ENCODE measurements at regions not wholly inside any gene's neighbourhood (a gene's known extent, or its start where the extent isn't known, plus 50 kb on each side); places are given as distances from the start of the nearest gene placed in this dataset.
A peak's percentile ranks its signal among the peaks of the same experiment; 100 is the strongest.

GRCh38 chr12:107404981-107405380, 280.6 kb upstream of the PWP1 start:
- Histone ChIP-seq H3K4me3 (replicated peaks in 1 of 3; ENCODE audit: insufficient read depth in 1 of 3, low read depth in 1 of 3, low read length in 3 of 3) (no peak overlapping the region), H3K9me1 (replicated peaks; ENCODE audit: control insufficient read depth, extremely low read depth, insufficient read depth, low read length) (no peaks in the 10 kb centered on the region), H3K79me2 (ENCODE audit: control insufficient read depth, insufficient read depth, low read length) (no peaks in the 10 kb centered on the region), H3K9me3 (replicated peaks; ENCODE audit: control insufficient read depth, insufficient read depth, low read length) (no peaks in the 10 kb centered on the region), H2AFZ (ENCODE audit: low read depth, low read length) (no peak overlapping the region), H3K27me3 (ENCODE audit: control insufficient read depth in 2 of 2, insufficient read depth in 2 of 2, low read length in 2 of 2) (no peaks in the 10 kb centered on the region), H3K27ac (ENCODE audit: insufficient read depth, low read depth, low read length) (no peak overlapping the region), H4K20me1 (replicated peaks; ENCODE audit: control insufficient read depth, extremely low read depth, insufficient read depth, low read length) (no peaks in the 10 kb centered on the region), H3K4me2 (ENCODE audit: insufficient read depth, low read length) (no peak overlapping the region), H3K36me3 (ENCODE audit: control insufficient read depth in 2 of 2, extremely low read depth in 1 of 2, insufficient read depth in 2 of 2, low read length in 2 of 2) (no peaks in the 10 kb centered on the region), H3K9ac (replicated peaks; ENCODE audit: extremely low read depth, insufficient read depth, low read length) (no peak overlapping the region), H3K4me1 (ENCODE audit: control insufficient read depth, extremely low read depth, insufficient read depth, low read length) (no peaks in the 10 kb centered on the region)
- ChIA-PET POLR2A (no interaction called here), CTCF (interaction anchor here (1.0 to 10.8 kb wide), 4 partner anchors 201 to 272 kb away, joined by 3 to 259 read pairs (median 6); no protein-coding TSS in a partner anchor)
- TF ChIP-seq POLR2A (IDR thresholded peaks at IDR 0.05; ENCODE audit: low read depth, low read length) = no peak
- TF ChIP-seq CTCF (IDR thresholded peaks at IDR 0.05; ENCODE audit: extremely low read depth in 1 of 2, insufficient read depth in 1 of 2, low read depth in 1 of 2, low read length in 2 of 2) = peak; percentile 47 to 48
- FAIRE-seq (peak; percentile 37), DNase-seq (ENCODE audit: low read depth, low spot score) (peak; percentile 14)
- dilution Hi-C loops (cut with MboI; ENCODE audit: extremely low pct_ligation_motif_present, low sequenced_read_pairs) (no loop called here), intact Hi-C loops (cut with micrococcal nuclease) (loop anchor here (2.0 kb wide), 1 partner anchor 202 kb away; no protein-coding TSS in a partner anchor)
- BruUV-seq (replicated peaks) = no TSS peak

GRCh38 chr12:107405436-107405835, 280.2 kb upstream of the PWP1 start:
- no peak overlapping the region for H3K4me2 ChIP-seq (ENCODE audit: insufficient read depth, low read length)
- no TSS peak for BruUV-seq (replicated peaks)
- DNase-seq (ENCODE audit: low read depth, low spot score) (no peak), FAIRE-seq (no peak)
- intact Hi-C loops (cut with micrococcal nuclease) = loop anchor here (2.0 kb wide), 1 partner anchor 201 kb away; no protein-coding TSS in a partner anchor
- H3K9me3 ChIP-seq (replicated peaks; ENCODE audit: control insufficient read depth, insufficient read depth, low read length) = no peaks in the 10 kb centered on the region
- TF ChIP-seq EZH2 (IDR thresholded peaks at IDR 0.05; ENCODE audit: borderline replicate concordance, low read depth, low read length, severe bottlenecking) (no peak), GATA2 (IDR thresholded peaks at IDR 0.05; ENCODE audit: insufficient read depth, insufficient read length, low read depth, low read length) (no peak), CTCF (IDR thresholded peaks at IDR 0.05; ENCODE audit: extremely low read depth in 1 of 2, insufficient read depth in 1 of 2, low read depth in 1 of 2, low read length in 2 of 2) (no peak), POLR2AphosphoS5 (IDR thresholded peaks at IDR 0.05; ENCODE audit: insufficient read depth, low read depth, low read length) (no peak), FOS (IDR thresholded peaks at IDR 0.05; ENCODE audit: borderline replicate concordance, insufficient read depth, low read length) (no peak), MAX (IDR thresholded peaks at IDR 0.05; ENCODE audit: insufficient read depth, insufficient read length) (no peak), MYC (IDR thresholded peaks at IDR 0.05; ENCODE audit: low read depth, low read length) (no peak), JUN (IDR thresholded peaks at IDR 0.05; ENCODE audit: borderline replicate concordance, insufficient read depth, insufficient read length, low read depth) (no peak), POLR2A (IDR thresholded peaks at IDR 0.05; ENCODE audit: low read depth, low read length) (no peak)
- H3K36me3 ChIP-seq (ENCODE audit: control insufficient read depth in 2 of 2, extremely low read depth in 1 of 2, insufficient read depth in 2 of 2, low read length in 2 of 2) = no peaks in the 10 kb centered on the region
- H4K20me1 ChIP-seq (replicated peaks; ENCODE audit: control insufficient read depth, extremely low read depth, insufficient read depth, low read length) = no peaks in the 10 kb centered on the region
- H2AFZ ChIP-seq (ENCODE audit: low read depth, low read length) = no peak overlapping the region
- H3K27ac ChIP-seq (ENCODE audit: insufficient read depth, low read depth, low read length) = no peak overlapping the region
- dilution Hi-C loops (cut with MboI; ENCODE audit: extremely low pct_ligation_motif_present, low sequenced_read_pairs) = no loop called here
- no peaks in the 10 kb centered on the region for H3K79me2 ChIP-seq (ENCODE audit: control insufficient read depth, insufficient read depth, low read length)
- POLR2A ChIA-PET = no interaction called here
- CTCF ChIA-PET = interaction anchor here (1.0 to 10.8 kb wide), 5 partner anchors 200 to 273 kb away, joined by 3 to 259 read pairs (median 4); no protein-coding TSS in a partner anchor
- no peak overlapping the region for H3K9ac ChIP-seq (replicated peaks; ENCODE audit: extremely low read depth, insufficient read depth, low read length)
- no peaks in the 10 kb centered on the region for H3K27me3 ChIP-seq (ENCODE audit: control insufficient read depth in 2 of 2, insufficient read depth in 2 of 2, low read length in 2 of 2)
- H3K4me3 ChIP-seq (replicated peaks in 1 of 3; ENCODE audit: insufficient read depth in 1 of 3, low read depth in 1 of 3, low read length in 3 of 3) = no peak overlapping the region
- H3K4me1 ChIP-seq (ENCODE audit: control insufficient read depth, extremely low read depth, insufficient read depth, low read length) = no peaks in the 10 kb centered on the region
- H3K9me1 ChIP-seq (replicated peaks; ENCODE audit: control insufficient read depth, extremely low read depth, insufficient read depth, low read length) = no peaks in the 10 kb centered on the region
